ENCODE measurements at regions not wholly inside any gene's neighbourhood (a gene's known extent, or its start where the extent isn't known, plus 50 kb on each side); places are given as distances from the start of the nearest gene placed in this dataset.

DNA sequence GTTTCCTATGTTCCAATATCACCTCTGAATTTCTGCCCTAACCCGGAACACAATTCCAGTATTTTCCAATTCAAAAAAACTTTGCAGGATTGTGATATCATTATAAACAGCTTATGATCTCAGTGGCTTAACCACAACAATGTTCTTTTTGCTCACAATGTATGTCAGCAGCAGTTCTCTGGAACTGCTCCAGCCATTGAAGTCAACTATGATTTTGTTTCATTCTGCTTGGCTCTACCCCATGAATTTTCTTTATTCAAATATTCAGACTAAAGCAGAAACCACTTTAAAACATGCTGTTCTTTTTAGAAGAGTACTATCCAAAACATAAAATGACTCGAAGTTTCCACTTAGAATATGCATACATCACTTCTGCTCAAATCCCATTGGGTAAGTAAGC lies 1611.1 kb downstream of the ARAP2 start:
- Histone ChIP-seq H2BK15ac (ENCODE audit: low read length) (no peak overlapping the region), H4K5ac (ENCODE audit: insufficient read length, low read depth, low read length) (no peak overlapping the region), H3K9ac (replicated peaks in 1 of 4; ENCODE audit: extremely low read depth in 1 of 4, low read depth in 3 of 4, low read length in 3 of 4) (no peak overlapping the region), H3K4me2 (ENCODE audit: insufficient read depth in 1 of 2, low read depth in 2 of 2, low read length in 2 of 2) (no peak overlapping the region), H2BK20ac (ENCODE audit: low read length) (no peak overlapping the region), H3K56ac (replicated peaks; ENCODE audit: insufficient read length, low read depth, low read length) (no peak overlapping the region), H2BK12ac (ENCODE audit: low read depth, low read length) (no peak overlapping the region), H2AFZ (ENCODE audit: low read length) (no peak overlapping the region), H3K79me1 (ENCODE audit: low read depth, low read length) (no peaks in the 10 kb centered on the region), H2BK5ac (ENCODE audit: low read depth, low read length) (no peak overlapping the region), H3K27ac (ENCODE audit: low read depth, low read length) (no peak overlapping the region), H4K8ac (ENCODE audit: extremely low read depth, insufficient read depth, low read length) (no peak overlapping the region), H2BK120ac (replicated peaks; ENCODE audit: low read depth, low read length) (no peak overlapping the region), H3K18ac (ENCODE audit: extremely low read depth, low read length) (no peak overlapping the region), H3K9me3 (ENCODE audit: insufficient read depth in 2 of 2, low read depth in 1 of 2, low read length in 1 of 2) (no peaks in the 10 kb centered on the region), H3K4ac (replicated peaks; ENCODE audit: insufficient read length, low read depth, low read length) (no peak overlapping the region), H3K23me2 (ENCODE audit: low read depth, low read length) (no peaks in the 10 kb centered on the region), H3K27me3 (replicated peaks in 1 of 4; ENCODE audit: control insufficient read depth in 3 of 4, extremely low read depth in 1 of 4, insufficient read depth in 3 of 4, low read length in 3 of 4) (no peaks in the 10 kb centered on the region), H3K4me3 (ENCODE audit: extremely low read depth in 1 of 4, insufficient read depth in 2 of 4, low read depth in 3 of 4, low read length in 4 of 4) (no peak overlapping the region), H4K91ac (replicated peaks; ENCODE audit: insufficient read length, low read length) (no peak overlapping the region), H3K36me3 (ENCODE audit: control insufficient read depth in 2 of 4, insufficient read depth in 4 of 4, low read length in 3 of 4) (no peaks in the 10 kb centered on the region), H4K20me1 (replicated peaks in 1 of 2; ENCODE audit: control insufficient read depth in 1 of 2, insufficient read depth in 2 of 2, low read length in 2 of 2) (no peaks in the 10 kb centered on the region), H3K23ac (ENCODE audit: insufficient read length) (no peak overlapping the region), H3K4me1 (replicated peaks in 1 of 4; ENCODE audit: control insufficient read depth in 3 of 4, insufficient read depth in 4 of 4, low read length in 3 of 4) (no peaks in the 10 kb centered on the region), H3K79me2 (ENCODE audit: control insufficient read depth in 1 of 2, insufficient read depth in 2 of 2, low read length in 2 of 2) (no peaks in the 10 kb centered on the region), H2AK5ac (ENCODE audit: low read depth, low read length) (no peak overlapping the region), H3K14ac (ENCODE audit: insufficient read length) (no peak overlapping the region)
- CTCF ChIA-PET (ENCODE audit: partially characterized antibody), result no interaction called here
- FAIRE-seq (no peak), DNase-seq (ENCODE audit: low read depth in 1 of 2, low spot score in 2 of 2) (no peak)
- TF ChIP-seq CHD1 (IDR thresholded peaks at IDR 0.05; ENCODE audit: low read depth, low read length) (no peak), EGR1 (IDR thresholded peaks at IDR 0.05; ENCODE audit: borderline replicate concordance, low read depth, low read length) (no peak), CBX5 (IDR thresholded peaks at IDR 0.05; ENCODE audit: low read depth, low read length) (no peak), KDM4A (IDR thresholded peaks at IDR 0.05; ENCODE audit: low read depth, low read length, severe bottlenecking) (no peak), NANOG (IDR thresholded peaks at IDR 0.05; ENCODE audit: insufficient read depth, low read depth, low read length, poor library complexity, severe bottlenecking) (no peak)
- WGBS, 2 experiments (ENCODE audit: extremely low coverage in 1 of 2, insufficient coverage in 1 of 2, insufficient read length in 1 of 2, insufficient replicate concordance in 2 of 2, low coverage in 1 of 2, low lambda C conversion rate in 2 of 2, missing lambda C conversion rate in 1 of 2), result 93% methylated on average over 2 of the region's 2 CpGs; no CpG with 5 or more reads in 1 of the 2 experiments
- POLR2A ChIA-PET (ENCODE audit: partially characterized antibody), result no interaction called here
